DMS 273 (cell line): ENCODE measurements at regions not wholly inside any gene's neighbourhood (a gene's known extent, or its start where the extent isn't known, plus 50 kb on each side); places are given as distances from the start of the nearest gene placed in this dataset.

Experiments
- DNase-seq: peaks from one replicate; lab custom pipeline; 2025; ENCODE audit not compliant: unreplicated experiment; lab: John Stamatoyannopoulos, UW

GRCh38 chr9:21746550-21746949 is 55.9 kb upstream of the MTAP start:
- no peak for DNase-seq

GRCh38 chr9:21747175-21747574 is 55.3 kb upstream of the MTAP start:
- no peak for DNase-seq

- no peak for DNase-seq
Observed at GRCh38 chr9:21750021-21750735, 52.3 kb upstream of the MTAP start.

GRCh38 chr9:21751998-21752397 is 50.4 kb upstream of the MTAP start:
- DNase-seq: no peak
